ENCODE measurements at regions not wholly inside any gene's neighbourhood (a gene's known extent, or its start where the extent isn't known, plus 50 kb on each side); places are given as distances from the start of the nearest gene placed in this dataset.

GRCh38 chrX:39891781-39892180 is 206.0 kb downstream of the BCOR start:
- DNase-seq (no peak), ATAC-seq (ENCODE audit: low read depth) (no peak)
- Histone ChIP-seq H4K5ac (ENCODE audit: low read depth, low read length) (no peak overlapping the region), H4K8ac (ENCODE audit: low read depth in 2 of 2, low read length in 2 of 2) (no peak overlapping the region), H2AK9ac (replicated peaks; ENCODE audit: low read depth, low read length, poor library complexity) (no peak overlapping the region), H2BK20ac (ENCODE audit: low read depth, low read length) (no peak overlapping the region), H3K56ac (ENCODE audit: extremely low read depth, insufficient read depth, low read length) (no peak overlapping the region), H3K4me3 (ENCODE audit: insufficient read depth, low read depth, low read length) (no peak overlapping the region), H3K14ac (replicated peaks; ENCODE audit: low read depth, low read length) (no peak overlapping the region), H3K18ac (ENCODE audit: low read depth, low read length) (no peak overlapping the region), H3K9me3 (ENCODE audit: control insufficient read depth, insufficient read depth, low read length) (no peaks in the 10 kb centered on the region), H2AK5ac (ENCODE audit: low read depth, low read length) (no peak overlapping the region), H2BK5ac (ENCODE audit: low read depth, low read length, poor library complexity, severe bottlenecking) (no peak overlapping the region), H3K4me1 (ENCODE audit: control insufficient read depth, insufficient read depth, low read length) (peaks cover 3% of the 10 kb centered on the region; the same call in 1 of the 2 replicates), H3K27ac (ENCODE audit: insufficient read depth, low read length) (no peak overlapping the region), H3K4me2 (ENCODE audit: low read depth, low read length) (no peak overlapping the region), H4K91ac (ENCODE audit: insufficient read depth, low read depth, low read length) (no peak overlapping the region), H3K4ac (ENCODE audit: low read depth, low read length) (no peak overlapping the region), H3K27me3 (ENCODE audit: control insufficient read depth, insufficient read depth, low read length) (peaks cover 23% of the 10 kb centered on the region), H3K36me3 (ENCODE audit: control insufficient read depth, insufficient read depth, low read length) (no peaks in the 10 kb centered on the region), H4K20me1 (ENCODE audit: insufficient read depth, low read length) (no peaks in the 10 kb centered on the region), H3K9ac (ENCODE audit: low read depth, low read length) (no peak overlapping the region), H2BK120ac (ENCODE audit: low read depth, low read length) (no peak overlapping the region), H2AFZ (replicated peaks; ENCODE audit: low read length, poor library complexity) (no peak overlapping the region), H3K9me1 (ENCODE audit: insufficient read depth, low read length) (0 out of 2 replicates have a peak, but pooled peaks cover 4% of the 10 kb centered on the region), H3K79me1 (ENCODE audit: low read depth in 1 of 2, low read length in 2 of 2) (no peaks in the 10 kb centered on the region), H3K23ac (ENCODE audit: low read depth, low read length) (no peak overlapping the region), H2BK15ac (ENCODE audit: low read depth, low read length) (no peak overlapping the region)
- CTCF ChIA-PET = no interaction called here
- intact Hi-C loops (cut with micrococcal nuclease) (no loop called here), dilution Hi-C loops (cut with HindIII; ENCODE audit: low sequenced_read_pairs, unreplicated experiment) (no loop called here), in situ Hi-C loops (cut with MboI; ENCODE audit: low sequenced_read_pairs) (no loop called here)
- POLR2A ChIA-PET (ENCODE audit: unreplicated experiment) = no interaction called here
- WGBS, 2 experiments (ENCODE audit: extremely low coverage in 2 of 2, insufficient read length in 1 of 2) = no CpG with 5 or more reads among the region's 3 CpGs
- BruUV-seq (replicated peaks) = no TSS peak
- TF ChIP-seq BHLHE40 (IDR thresholded peaks at IDR 0.05; ENCODE audit: low read depth, low read length) = no peak

Data from IMR-90 (cell line).